IPS DF 6.9 (cell line): ENCODE measurements at regions not wholly inside any gene's neighbourhood (a gene's known extent, or its start where the extent isn't known, plus 50 kb on each side); places are given as distances from the start of the nearest gene placed in this dataset.
A peak's percentile ranks its signal among the peaks of the same experiment; 100 is the strongest.

Experiments used
- DNase-seq: peaks from one replicate; pipeline ENCODE4 v3.0.0-alpha.2; 2013; ENCODE audit warnings: low read depth, low spot score
- H3K27ac ChIP-seq: one replicate; pipeline ENCODE4 v1.5.1; 2013; ENCODE audit warnings: low read length, control low read depth
- H3K27me3 ChIP-seq: 2 replicates; pipeline ENCODE4 v1.6.1; 2013; ENCODE audit warnings: mild to moderate bottlenecking, low read length; ENCODE audit not compliant: control insufficient read depth, insufficient read depth
- H3K36me3 ChIP-seq: 2 replicates; pipeline ENCODE4 v1.6.1; 2013; ENCODE audit warnings: low read length; ENCODE audit not compliant: control insufficient read depth, insufficient read depth
- H3K4me1 ChIP-seq: 2 replicates; pipeline ENCODE4 v1.6.1; 2013; ENCODE audit warnings: low read length; ENCODE audit not compliant: control insufficient read depth, insufficient read depth
- H3K4me3 ChIP-seq: 2 replicates; pipeline ENCODE4 v1.5.1; 2013; ENCODE audit warnings: mild to moderate bottlenecking, low read length
- H3K9me3 ChIP-seq: 2 replicates; pipeline ENCODE4 v1.6.1; 2013; ENCODE audit warnings: low read length, inconsistent platforms; ENCODE audit not compliant: control insufficient read depth, insufficient read depth
- WGBS: extraction: QIAGEN DNeasy Blood & Tissue Kit; methylation state at CpG from one replicate; pipeline ENCODE4 v1.1.7; 2013; ENCODE audit warnings: mixed read lengths, missing lambda C conversion rate; ENCODE audit not compliant: insufficient read length, insufficient coverage; 5-methylcytosine and 5-hydroxymethylcytosine counted together

- no peaks in the 10 kb centered on the region for H3K9me3 ChIP-seq
- no peaks in the 10 kb centered on the region; the same call in 1 of the 2 replicates for H3K27me3 ChIP-seq
- H3K4me3 ChIP-seq: no peak overlapping the region
- no peaks in the 10 kb centered on the region for H3K4me1 ChIP-seq
- no peak for DNase-seq
- H3K36me3 ChIP-seq: no peaks in the 10 kb centered on the region
- no peak overlapping the region for H3K27ac ChIP-seq
- no CpG with 5 or more reads among the region's 4 CpGs for WGBS
Observed at GRCh38 chr9:115980976-115981375, 172.6 kb upstream of the PAPPA start.

GRCh38 chr9:115983366-115983765, 170.2 kb upstream of the PAPPA start:
- H3K4me1 ChIP-seq: no peaks in the 10 kb centered on the region
- no peak overlapping the region for H3K27ac ChIP-seq
- WGBS: no CpG with 5 or more reads among the region's 6 CpGs
- H3K9me3 ChIP-seq: no peaks in the 10 kb centered on the region
- no peak overlapping the region for H3K4me3 ChIP-seq
- H3K36me3 ChIP-seq: no peaks in the 10 kb centered on the region
- no peaks in the 10 kb centered on the region for H3K27me3 ChIP-seq
- DNase-seq: no peak

GRCh38 chr9:115985657-115986056, 167.9 kb upstream of the PAPPA start:
- Histone ChIP-seq H3K27ac (no peak overlapping the region), H3K4me1 (no peaks in the 10 kb centered on the region), H3K4me3 (no peak overlapping the region), H3K9me3 (no peaks in the 10 kb centered on the region), H3K27me3 (no peaks in the 10 kb centered on the region), H3K36me3 (no peaks in the 10 kb centered on the region)
- WGBS: no CpG with 5 or more reads among the region's 1 CpG
- DNase-seq: no peak

GRCh38 chr9:115986508-115986907, 167.1 kb upstream of the PAPPA start:
- DNase-seq: no peak
- WGBS: no CpG with 5 or more reads among the region's 3 CpGs

GRCh38 chr9:115988701-115989100, 164.9 kb upstream of the PAPPA start:
- Histone ChIP-seq H3K4me1 (no peaks in the 10 kb centered on the region), H3K27ac (no peak overlapping the region), H3K27me3 (no peaks in the 10 kb centered on the region), H3K36me3 (no peaks in the 10 kb centered on the region), H3K4me3 (no peak overlapping the region), H3K9me3 (no peaks in the 10 kb centered on the region)
- no CpG with 5 or more reads among the region's 2 CpGs for WGBS
- DNase-seq: no peak

More at GRCh38 chr9:115986508-115986907, 167.1 kb upstream of the PAPPA start:
- H3K36me3 ChIP-seq: no peaks in the 10 kb centered on the region
- H3K27ac ChIP-seq: no peak overlapping the region
- H3K4me1 ChIP-seq: no peaks in the 10 kb centered on the region
- no peak overlapping the region for H3K4me3 ChIP-seq
- no peaks in the 10 kb centered on the region for H3K27me3 ChIP-seq
- H3K9me3 ChIP-seq: no peaks in the 10 kb centered on the region

- no peak for DNase-seq
- Histone ChIP-seq H3K36me3 (no peaks in the 10 kb centered on the region), H3K27ac (no peak overlapping the region), H3K4me1 (no peaks in the 10 kb centered on the region), H3K4me3 (no peak overlapping the region), H3K9me3 (no peaks in the 10 kb centered on the region), H3K27me3 (no peaks in the 10 kb centered on the region)
- WGBS: no CpG with 5 or more reads among the region's 4 CpGs
Observed at GRCh38 chr9:115989831-115990230, 163.8 kb upstream of the PAPPA start.

GRCh38 chr9:115992834-115993233, 160.8 kb upstream of the PAPPA start:
- Histone ChIP-seq H3K4me1 (no peaks in the 10 kb centered on the region), H3K27ac (no peak overlapping the region), H3K4me3 (no peak overlapping the region), H3K9me3 (no peaks in the 10 kb centered on the region), H3K36me3 (no peaks in the 10 kb centered on the region), H3K27me3 (no peaks in the 10 kb centered on the region)
- WGBS: no CpG with 5 or more reads among the region's 4 CpGs
- DNase-seq: no peak

- no CpG with 5 or more reads among the region's 1 CpG for WGBS
- H3K9me3 ChIP-seq: no peaks in the 10 kb centered on the region
Observed at GRCh38 chr9:115997923-115998322, 155.7 kb upstream of the PAPPA start.

GRCh38 chr9:115998666-115999065, 154.9 kb upstream of the PAPPA start:
- DNase-seq: no peak
- H3K4me3 ChIP-seq: no peak overlapping the region
- H3K36me3 ChIP-seq: no peaks in the 10 kb centered on the region
- no peak overlapping the region for H3K27ac ChIP-seq
- H3K9me3 ChIP-seq: no peaks in the 10 kb centered on the region
- H3K27me3 ChIP-seq: no peaks in the 10 kb centered on the region
- H3K4me1 ChIP-seq: no peaks in the 10 kb centered on the region

More at GRCh38 chr9:115997923-115998322, 155.7 kb upstream of the PAPPA start:
- Histone ChIP-seq H3K27ac (no peak overlapping the region), H3K36me3 (no peaks in the 10 kb centered on the region), H3K4me1 (no peaks in the 10 kb centered on the region), H3K4me3 (no peak overlapping the region), H3K27me3 (no peaks in the 10 kb centered on the region)
- no peak for DNase-seq

- Histone ChIP-seq H3K4me3 (no peak overlapping the region), H3K27me3 (no peaks in the 10 kb centered on the region), H3K4me1 (no peaks in the 10 kb centered on the region), H3K9me3 (no peaks in the 10 kb centered on the region), H3K27ac (no peak overlapping the region), H3K36me3 (no peaks in the 10 kb centered on the region)
- DNase-seq: no peak
- no CpG with 5 or more reads among the region's 2 CpGs for WGBS
Observed at GRCh38 chr9:115999498-115999897, 154.1 kb upstream of the PAPPA start.

GRCh38 chr9:116000748-116001329, 152.8 kb upstream of the PAPPA start:
- H3K27ac ChIP-seq: no peak overlapping the region
- no peaks in the 10 kb centered on the region for H3K36me3 ChIP-seq
- DNase-seq: peak; percentile 0
- no peaks in the 10 kb centered on the region for H3K4me1 ChIP-seq
- H3K27me3 ChIP-seq: no peaks in the 10 kb centered on the region
- H3K9me3 ChIP-seq: no peaks in the 10 kb centered on the region
- H3K4me3 ChIP-seq: no peak overlapping the region
- no CpG with 5 or more reads among the region's 4 CpGs for WGBS
